ENCODE measurements at regions not wholly inside any gene's neighbourhood (a gene's known extent, or its start where the extent isn't known, plus 50 kb on each side); places are given as distances from the start of the nearest gene placed in this dataset.

- peak; percentile 43; the same call in 1 of the 2 replicates for TF ChIP-seq ZNF574 (CRISPR knock-in tag; IDR thresholded peaks at IDR 0.05)
- TF ChIP-seq GATAD1 (CRISPR knock-in tag; IDR thresholded peaks at IDR 0.05): no peak
- TF ChIP-seq, protein P1, sequence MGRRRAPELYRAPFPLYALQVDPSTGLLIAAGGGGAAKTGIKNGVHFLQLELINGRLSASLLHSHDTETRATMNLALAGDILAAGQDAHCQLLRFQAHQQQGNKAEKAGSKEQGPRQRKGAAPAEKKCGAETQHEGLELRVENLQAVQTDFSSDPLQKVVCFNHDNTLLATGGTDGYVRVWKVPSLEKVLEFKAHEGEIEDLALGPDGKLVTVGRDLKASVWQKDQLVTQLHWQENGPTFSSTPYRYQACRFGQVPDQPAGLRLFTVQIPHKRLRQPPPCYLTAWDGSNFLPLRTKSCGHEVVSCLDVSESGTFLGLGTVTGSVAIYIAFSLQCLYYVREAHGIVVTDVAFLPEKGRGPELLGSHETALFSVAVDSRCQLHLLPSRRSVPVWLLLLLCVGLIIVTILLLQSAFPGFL (CRISPR knock-in tag; IDR thresholded peaks at IDR 0.05): no peak
- peak; percentile 67 for TF ChIP-seq TAF1 (CRISPR knock-in tag; IDR thresholded peaks at IDR 0.05)
- peak; percentile 77; the same call in 1 of the 2 replicates for TF ChIP-seq ATF1 (CRISPR knock-in tag; IDR thresholded peaks at IDR 0.05)
- peak; percentile 82 to 95 for TF ChIP-seq POLR2A (IDR thresholded peaks at IDR 0.05; ENCODE audit: insufficient read depth in 1 of 2, low read depth in 2 of 2, low read length in 2 of 2)
- TF ChIP-seq SMYD3 (CRISPR knock-in tag; IDR thresholded peaks at IDR 0.05): 0 out of 2 replicates have a peak, but pooled peaks have one; percentile 46
- 0 out of 2 replicates have a peak, but pooled peaks have one; percentile 16 for TF ChIP-seq REPIN1 (CRISPR knock-in tag; IDR thresholded peaks at IDR 0.05; ENCODE audit: borderline replicate concordance, low read depth)
- TF ChIP-seq HCFC1 (IDR thresholded peaks at IDR 0.05; ENCODE audit: low read depth, low read length): no peak
- TF ChIP-seq HNRNPK (IDR thresholded peaks at IDR 0.05; ENCODE audit: low read depth, low read length, poor library complexity, severe bottlenecking): peak; percentile 17
- TF ChIP-seq, protein P2, sequence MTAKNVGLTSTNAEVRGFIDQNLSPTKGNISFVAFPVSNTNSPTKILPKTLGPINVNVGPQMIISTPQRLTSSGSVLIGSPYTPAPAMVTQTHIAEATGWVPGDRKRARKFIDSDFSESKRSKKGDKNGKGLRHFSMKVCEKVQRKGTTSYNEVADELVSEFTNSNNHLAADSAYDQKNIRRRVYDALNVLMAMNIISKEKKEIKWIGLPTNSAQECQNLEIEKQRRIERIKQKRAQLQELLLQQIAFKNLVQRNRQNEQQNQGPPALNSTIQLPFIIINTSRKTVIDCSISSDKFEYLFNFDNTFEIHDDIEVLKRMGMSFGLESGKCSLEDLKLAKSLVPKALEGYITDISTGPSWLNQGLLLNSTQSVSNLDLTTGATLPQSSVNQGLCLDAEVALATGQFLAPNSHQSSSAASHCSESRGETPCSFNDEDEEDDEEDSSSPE (CRISPR knock-in tag; IDR thresholded peaks at IDR 0.05): peak; percentile 87
- TF ChIP-seq, protein P3, sequence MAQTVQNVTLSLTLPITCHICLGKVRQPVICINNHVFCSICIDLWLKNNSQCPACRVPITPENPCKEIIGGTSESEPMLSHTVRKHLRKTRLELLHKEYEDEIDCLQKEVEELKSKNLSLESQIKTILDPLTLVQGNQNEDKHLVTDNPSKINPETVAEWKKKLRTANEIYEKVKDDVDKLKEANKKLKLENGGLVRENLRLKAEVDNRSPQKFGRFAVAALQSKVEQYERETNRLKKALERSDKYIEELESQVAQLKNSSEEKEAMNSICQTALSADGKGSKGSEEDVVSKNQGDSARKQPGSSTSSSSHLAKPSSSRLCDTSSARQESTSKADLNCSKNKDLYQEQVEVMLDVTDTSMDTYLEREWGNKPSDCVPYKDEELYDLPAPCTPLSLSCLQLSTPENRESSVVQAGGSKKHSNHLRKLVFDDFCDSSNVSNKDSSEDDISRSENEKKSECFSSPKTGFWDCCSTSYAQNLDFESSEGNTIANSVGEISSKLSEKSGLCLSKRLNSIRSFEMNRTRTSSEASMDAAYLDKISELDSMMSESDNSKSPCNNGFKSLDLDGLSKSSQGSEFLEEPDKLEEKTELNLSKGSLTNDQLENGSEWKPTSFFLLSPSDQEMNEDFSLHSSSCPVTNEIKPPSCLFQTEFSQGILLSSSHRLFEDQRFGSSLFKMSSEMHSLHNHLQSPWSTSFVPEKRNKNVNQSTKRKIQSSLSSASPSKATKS (CRISPR knock-in tag; IDR thresholded peaks at IDR 0.05): peak; percentile 29; the same call in 1 of the 2 replicates
- TF ChIP-seq NPAS2 (CRISPR knock-in tag; IDR thresholded peaks at IDR 0.05; ENCODE audit: borderline replicate concordance): no peak
- no peak for TF ChIP-seq ZBTB2 (CRISPR knock-in tag; IDR thresholded peaks at IDR 0.05; ENCODE audit: low read depth)
- no peak for TF ChIP-seq ZNF136 (CRISPR knock-in tag; IDR thresholded peaks at IDR 0.05; ENCODE audit: low read depth)
- no peak for TF ChIP-seq ELF1 (CRISPR knock-in tag; IDR thresholded peaks at IDR 0.05)
- TF ChIP-seq, protein P4, sequence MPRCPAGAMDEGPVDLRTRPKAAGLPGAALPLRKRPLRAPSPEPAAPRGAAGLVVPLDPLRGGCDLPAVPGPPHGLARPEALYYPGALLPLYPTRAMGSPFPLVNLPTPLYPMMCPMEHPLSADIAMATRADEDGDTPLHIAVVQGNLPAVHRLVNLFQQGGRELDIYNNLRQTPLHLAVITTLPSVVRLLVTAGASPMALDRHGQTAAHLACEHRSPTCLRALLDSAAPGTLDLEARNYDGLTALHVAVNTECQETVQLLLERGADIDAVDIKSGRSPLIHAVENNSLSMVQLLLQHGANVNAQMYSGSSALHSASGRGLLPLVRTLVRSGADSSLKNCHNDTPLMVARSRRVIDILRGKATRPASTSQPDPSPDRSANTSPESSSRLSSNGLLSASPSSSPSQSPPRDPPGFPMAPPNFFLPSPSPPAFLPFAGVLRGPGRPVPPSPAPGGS (CRISPR knock-in tag; IDR thresholded peaks at IDR 0.05): no peak; the same call in 1 of the 2 replicates
- TF ChIP-seq ZNF564 (CRISPR knock-in tag; IDR thresholded peaks at IDR 0.05): no peak
- no peak for TF ChIP-seq ASH2L (IDR thresholded peaks at IDR 0.05; ENCODE audit: insufficient read length, low read depth, low read length)
Measured at GRCh38 chr6:27132532-27133280, 114.8 kb upstream of the PRSS16 start (continued).

All from HepG2 (cell line).